Muscle of leg (tissue), 3 donors: ENCODE measurements at regions not wholly inside any gene's neighbourhood (a gene's known extent, or its start where the extent isn't known, plus 50 kb on each side); places are given as distances from the start of the nearest gene placed in this dataset.

Source experiments
- DNase-seq: peaks from one replicate; pipeline ENCODE4 v3.0.0; 2013
- H3K27ac ChIP-seq: one replicate; pipeline ENCODE4 v1.5.1; 2013; ENCODE audit warnings: mild to moderate bottlenecking, low read length, control low read depth
- H3K27me3 ChIP-seq: one replicate; pipeline ENCODE4 v1.6.1; 2013; ENCODE audit warnings: low read length; ENCODE audit not compliant: control insufficient read depth, insufficient read depth
- H3K36me3 ChIP-seq: one replicate; pipeline ENCODE4 v1.6.1; 2013; ENCODE audit warnings: low read length; ENCODE audit not compliant: control insufficient read depth, insufficient read depth
- H3K4me1 ChIP-seq: one replicate; pipeline ENCODE4 v1.6.1; 2013; ENCODE audit warnings: low read length; ENCODE audit not compliant: control insufficient read depth, insufficient read depth
- H3K4me3 ChIP-seq: one replicate; pipeline ENCODE4 v1.5.1; 2013; ENCODE audit warnings: low read length, control low read depth
- H3K9me3 ChIP-seq: replicated peaks from 2 replicates; pipeline ENCODE4 v1.6.1; 2013; ENCODE audit warnings: low read depth, low read length; ENCODE audit not compliant: control insufficient read depth
- WGBS: methylation state at CpG from one replicate; pipeline ENCODE4 v1.1.5; 2013; ENCODE audit warnings: missing lambda C conversion rate; ENCODE audit not compliant: insufficient coverage; 5-methylcytosine and 5-hydroxymethylcytosine counted together

DNA sequence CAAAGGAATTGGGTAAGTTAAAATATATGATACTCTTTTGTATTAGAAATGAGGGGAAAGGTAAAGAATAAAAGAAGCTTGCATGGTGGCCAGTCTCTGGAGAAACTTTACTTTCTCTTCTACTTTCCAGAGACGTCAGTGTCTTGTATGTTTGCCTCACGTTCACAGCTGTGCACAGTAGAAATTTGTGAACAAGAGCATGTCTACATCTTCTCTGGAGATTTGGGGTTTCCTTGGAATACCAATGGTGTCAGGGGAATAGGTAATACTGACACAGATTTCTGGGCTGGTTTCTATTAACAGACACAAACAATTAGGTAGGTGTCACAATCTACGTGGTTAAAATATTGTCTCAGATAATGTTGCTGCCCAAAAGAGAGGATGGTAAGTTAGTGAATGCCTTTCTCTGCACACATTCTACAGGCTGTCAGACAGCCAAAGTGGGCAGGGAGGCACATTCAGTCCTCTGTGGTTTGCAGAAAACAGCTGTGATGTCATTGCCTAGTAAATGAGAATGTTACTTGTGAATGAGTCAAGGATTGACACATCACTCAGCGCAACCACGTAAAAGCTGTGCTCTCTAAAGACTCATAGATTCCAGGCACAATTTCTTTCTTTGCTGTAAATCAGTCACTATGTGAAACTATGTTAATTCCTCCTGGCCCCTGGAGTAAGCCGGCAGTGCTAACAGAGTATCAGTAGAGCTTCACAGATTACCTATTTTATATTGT, 397.1 kb downstream of the MAN2A1 start:
- H3K36me3 ChIP-seq = no peaks in the 10 kb centered on the region
- peaks cover 3% of the 10 kb centered on the region for H3K4me1 ChIP-seq
- H3K9me3 ChIP-seq = no peaks in the 10 kb centered on the region
- H3K27me3 ChIP-seq = no peaks in the 10 kb centered on the region
- WGBS = no CpG with 5 or more reads among the region's 6 CpGs
- no peak overlapping the region for H3K27ac ChIP-seq
- no peak overlapping the region for H3K4me3 ChIP-seq
- peak; percentile 68 for DNase-seq

DNA sequence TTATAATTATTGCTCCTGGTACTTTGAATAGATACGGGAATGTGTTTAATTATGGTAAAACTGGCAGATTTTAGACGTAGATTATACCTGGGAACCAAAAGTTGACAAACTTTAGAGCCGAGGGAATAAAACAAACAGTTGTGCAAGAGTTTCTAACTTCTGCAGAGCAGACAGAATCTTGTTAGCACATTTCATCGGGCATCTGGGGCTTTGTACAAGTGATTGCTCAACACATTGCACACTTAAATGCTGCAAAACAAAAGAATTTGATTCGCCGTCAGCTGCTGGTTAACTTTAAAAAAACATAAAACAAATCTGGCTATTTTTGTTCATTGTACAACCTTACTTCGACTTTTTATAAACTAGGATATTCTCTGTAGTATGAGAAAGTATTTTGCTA, 398.1 kb downstream of the MAN2A1 start:
- peak; percentile 19 for DNase-seq
- Histone ChIP-seq H3K27ac (no peak overlapping the region), H3K4me3 (no peak overlapping the region), H3K27me3 (no peaks in the 10 kb centered on the region), H3K4me1 (peaks cover 3% of the 10 kb centered on the region), H3K9me3 (no peaks in the 10 kb centered on the region), H3K36me3 (no peaks in the 10 kb centered on the region)
- 49% methylated on average over 4 of the region's 7 CpGs for WGBS

- Histone ChIP-seq H3K4me1 (peaks cover 5% of the 10 kb centered on the region), H3K27me3 (no peaks in the 10 kb centered on the region), H3K4me3 (no peak overlapping the region), H3K36me3 (no peaks in the 10 kb centered on the region), H3K9me3 (no peaks in the 10 kb centered on the region), H3K27ac (no peak overlapping the region)
- no CpG with 5 or more reads among the region's 1 CpG for WGBS
- no peak for DNase-seq
Observed at GRCh38 chr5:110088676-110089436, 399.1 kb downstream of the MAN2A1 start.

DNA sequence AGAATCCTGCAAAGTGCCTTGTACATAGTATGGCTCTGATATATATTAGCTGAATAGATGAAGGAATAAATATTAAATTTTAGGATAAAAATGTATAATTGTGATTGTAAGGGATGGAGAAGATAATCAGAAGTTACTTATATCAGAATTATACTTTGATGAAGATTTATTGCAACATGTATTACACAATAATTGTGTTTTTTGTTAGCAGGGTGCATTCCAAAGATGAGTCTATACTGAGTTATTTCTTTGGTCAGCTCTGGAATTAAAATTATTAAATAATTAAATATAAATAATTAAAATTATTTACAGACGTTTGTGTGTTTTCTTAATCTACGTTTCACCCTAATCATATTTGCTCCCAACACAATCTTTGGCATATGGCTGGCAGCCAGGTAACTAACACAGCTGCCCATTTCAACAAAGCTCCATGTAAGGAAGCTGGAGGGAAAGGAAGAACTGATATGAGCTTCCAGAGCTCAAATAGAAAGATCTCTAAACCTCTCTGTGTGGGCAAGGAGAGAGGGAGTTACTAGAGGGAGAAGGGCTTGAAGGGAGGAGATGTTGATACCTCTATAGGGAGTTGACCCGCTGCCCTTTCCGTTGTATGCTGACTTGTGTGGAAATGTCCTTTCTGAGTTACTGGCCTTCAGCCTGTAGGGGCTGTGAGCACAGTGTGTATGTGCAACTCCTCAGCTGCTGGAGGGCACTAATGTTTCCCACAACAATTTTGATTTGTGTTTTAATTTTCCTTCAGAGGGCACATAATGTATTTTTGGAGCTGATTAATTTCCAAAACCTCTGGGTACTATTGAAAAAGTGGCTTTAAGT, 403.4 kb downstream of the MAN2A1 start:
- H3K36me3 ChIP-seq = no peaks in the 10 kb centered on the region
- H3K27me3 ChIP-seq = no peaks in the 10 kb centered on the region
- H3K9me3 ChIP-seq = no peaks in the 10 kb centered on the region
- no CpG with 5 or more reads among the region's 4 CpGs for WGBS
- no peak overlapping the region for H3K27ac ChIP-seq
- DNase-seq = no peak
- no peak overlapping the region for H3K4me3 ChIP-seq
- peaks cover 2% of the 10 kb centered on the region for H3K4me1 ChIP-seq

DNA sequence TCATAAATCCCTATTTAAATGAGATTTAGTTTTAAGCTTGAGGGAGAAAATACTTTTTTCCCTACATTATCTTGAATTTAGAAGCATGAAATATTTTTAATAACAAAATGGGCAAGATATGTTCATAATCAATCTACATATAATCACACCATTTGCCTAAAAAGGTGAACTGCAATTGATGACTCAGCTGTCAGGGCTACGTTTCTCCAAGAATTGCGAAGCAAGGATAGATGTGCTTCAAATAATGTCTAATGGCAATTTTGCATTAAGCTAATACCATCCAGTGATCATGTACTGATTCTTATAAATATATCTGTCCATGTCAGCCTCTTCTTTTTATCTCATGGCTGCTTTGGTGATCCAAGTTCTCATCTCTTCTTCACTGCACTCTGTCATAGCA, 404.4 kb downstream of the MAN2A1 start:
- no peaks in the 10 kb centered on the region for H3K36me3 ChIP-seq
- peaks cover 2% of the 10 kb centered on the region for H3K4me1 ChIP-seq
- H3K4me3 ChIP-seq = no peak overlapping the region
- DNase-seq = no peak
- H3K27me3 ChIP-seq = no peaks in the 10 kb centered on the region
- H3K9me3 ChIP-seq = no peaks in the 10 kb centered on the region
- no CpG with 5 or more reads among the region's 2 CpGs for WGBS
- H3K27ac ChIP-seq = no peak overlapping the region

DNA sequence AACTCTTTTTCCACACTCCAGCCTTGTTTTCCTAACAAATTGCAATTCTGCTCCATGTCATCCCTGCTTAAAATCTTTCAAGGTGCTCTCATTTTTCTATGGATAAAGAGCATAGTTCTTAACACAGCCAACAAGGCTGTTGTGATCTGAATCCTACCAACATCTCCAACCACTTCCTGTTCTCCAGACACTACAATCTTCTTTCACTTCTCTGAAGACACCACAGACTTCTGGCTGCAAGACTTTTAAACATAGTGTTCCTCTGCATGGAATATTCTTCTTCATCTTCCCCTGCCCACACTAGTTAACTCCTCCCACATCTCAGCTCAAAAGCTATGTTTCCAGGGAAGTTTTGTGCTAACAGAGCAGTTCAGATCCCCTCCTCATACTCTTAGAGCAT, 404.8 kb downstream of the MAN2A1 start:
- no peaks in the 10 kb centered on the region for H3K27me3 ChIP-seq
- H3K36me3 ChIP-seq = no peaks in the 10 kb centered on the region
- no peak overlapping the region for H3K4me3 ChIP-seq
- DNase-seq = no peak
- no peak overlapping the region for H3K27ac ChIP-seq
- peaks cover 2% of the 10 kb centered on the region for H3K4me1 ChIP-seq
- H3K9me3 ChIP-seq = no peaks in the 10 kb centered on the region

GRCh38 chr5:110096419-110096818, 406.7 kb downstream of the MAN2A1 start:
- H3K27ac ChIP-seq = no peak overlapping the region
- no peak overlapping the region for H3K4me3 ChIP-seq
- no peak for DNase-seq
- no peaks in the 10 kb centered on the region for H3K9me3 ChIP-seq
- H3K27me3 ChIP-seq = no peaks in the 10 kb centered on the region
- peaks cover 2% of the 10 kb centered on the region for H3K4me1 ChIP-seq
- 60% methylated on average over 1 of the region's 1 CpG for WGBS
- H3K36me3 ChIP-seq = no peaks in the 10 kb centered on the region

DNA sequence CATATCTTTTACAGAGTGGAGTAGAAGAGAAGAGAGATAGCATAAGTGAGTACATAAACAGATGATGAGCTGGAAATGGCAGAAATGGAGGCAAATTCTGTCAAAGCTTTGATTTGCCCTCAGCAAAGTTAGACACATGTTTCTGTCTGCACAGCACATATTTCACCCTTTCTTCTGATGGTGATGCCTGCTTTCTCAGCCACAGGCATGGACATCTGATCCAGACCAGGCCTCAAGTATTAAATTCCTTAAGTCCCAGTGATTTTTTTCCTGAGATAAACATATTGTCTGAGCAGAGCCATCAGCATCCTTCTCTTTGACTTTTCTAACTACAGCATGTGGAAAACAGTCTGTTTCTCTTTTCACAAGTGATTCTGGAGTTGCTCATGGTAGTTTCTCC, 409.8 kb downstream of the MAN2A1 start:
- Histone ChIP-seq H3K4me1 (no peaks in the 10 kb centered on the region), H3K4me3 (no peak overlapping the region), H3K27ac (no peak overlapping the region), H3K9me3 (no peaks in the 10 kb centered on the region), H3K36me3 (no peaks in the 10 kb centered on the region), H3K27me3 (no peaks in the 10 kb centered on the region)
- DNase-seq = no peak

- Histone ChIP-seq H3K4me1 (no peaks in the 10 kb centered on the region), H3K9me3 (no peaks in the 10 kb centered on the region), H3K4me3 (no peak overlapping the region), H3K36me3 (no peaks in the 10 kb centered on the region), H3K27ac (no peak overlapping the region), H3K27me3 (no peaks in the 10 kb centered on the region)
- no peak for DNase-seq
- no CpG with 5 or more reads among the region's 1 CpG for WGBS
Observed at GRCh38 chr5:110103081-110103480, 413.4 kb downstream of the MAN2A1 start.

DNA sequence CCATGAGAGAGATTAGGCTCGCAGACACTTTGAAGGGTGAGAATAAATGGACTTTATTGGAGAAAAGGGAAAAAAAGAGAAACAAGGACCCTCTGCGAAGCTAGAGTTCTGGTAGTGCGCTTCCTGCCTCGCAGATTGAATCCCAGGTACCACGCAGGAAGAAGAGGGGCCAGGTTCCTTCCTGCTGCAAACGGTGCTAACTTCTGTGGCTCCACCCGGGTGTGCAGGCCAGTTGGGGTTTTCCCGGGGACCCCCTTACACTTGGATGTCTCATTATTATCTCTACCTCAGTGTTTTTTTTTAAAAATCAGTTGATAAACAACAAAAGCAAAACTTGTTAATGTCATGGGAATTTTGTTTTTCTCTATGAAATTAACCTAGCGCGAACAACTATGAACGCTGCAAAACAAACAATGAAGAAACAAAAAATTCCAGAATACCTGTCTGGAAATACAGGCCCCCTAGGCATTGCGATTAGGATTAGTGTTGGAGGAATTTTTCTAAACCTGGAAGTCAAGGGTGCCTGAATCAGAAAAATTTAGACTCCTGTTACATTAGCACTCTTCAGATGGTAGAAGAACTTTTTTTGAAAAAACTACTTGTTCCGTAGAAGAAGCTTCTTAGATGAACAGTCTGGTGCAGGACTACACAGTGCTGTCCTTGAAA, 414.5 kb downstream of the MAN2A1 start:
- H3K4me1 ChIP-seq = no peaks in the 10 kb centered on the region
- no peak overlapping the region for H3K27ac ChIP-seq
- no peak overlapping the region for H3K4me3 ChIP-seq
- no peaks in the 10 kb centered on the region for H3K9me3 ChIP-seq
- no peaks in the 10 kb centered on the region for H3K27me3 ChIP-seq
- 35% methylated on average over 5 of the region's 13 CpGs for WGBS
- DNase-seq = no peak
- no peaks in the 10 kb centered on the region for H3K36me3 ChIP-seq
